ENCODE measurements at regions not wholly inside any gene's neighbourhood (a gene's known extent, or its start where the extent isn't known, plus 50 kb on each side); places are given as distances from the start of the nearest gene placed in this dataset.

DNA sequence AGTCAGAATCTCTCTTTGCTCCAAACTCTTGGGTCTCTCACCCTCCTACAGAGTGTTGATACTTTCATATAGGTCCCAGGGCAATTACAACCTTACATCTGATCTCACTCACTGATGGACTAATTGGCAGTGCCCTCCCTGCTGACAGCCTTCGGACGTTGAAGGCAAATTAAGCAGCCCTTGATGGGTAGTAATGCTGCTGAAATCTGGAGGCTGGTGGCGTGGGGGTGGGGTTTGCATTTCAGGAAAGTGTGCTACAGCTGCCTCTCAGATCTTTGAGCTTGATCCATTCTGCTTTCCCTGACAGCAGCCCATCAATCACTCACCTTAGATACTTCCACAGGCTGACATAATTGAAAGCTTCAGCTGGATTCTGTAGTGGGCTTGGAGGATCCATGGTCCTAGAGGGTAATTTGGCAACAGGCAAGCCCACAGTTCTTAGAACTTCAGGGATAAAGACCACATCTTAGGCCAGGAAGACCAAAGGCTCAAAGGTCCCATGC lies 349.1 kb upstream of the PODXL start:
- CTCF ChIA-PET, result interaction anchor here (1.3 to 2.1 kb wide), 3 partner anchors 10 to 46 kb away, joined by 5 to 14 read pairs (median 5); no protein-coding TSS in a partner anchor

More for the DNA sequence above, 349.1 kb upstream of the PODXL start:
- Histone ChIP-seq H3K9ac (replicated peaks; ENCODE audit: extremely low read depth, insufficient read depth, low read length) (no peak overlapping the region), H3K79me2 (ENCODE audit: control insufficient read depth, insufficient read depth, low read length) (no peaks in the 10 kb centered on the region), H4K20me1 (replicated peaks; ENCODE audit: control insufficient read depth, extremely low read depth, insufficient read depth, low read length) (no peaks in the 10 kb centered on the region), H3K27me3 (ENCODE audit: control insufficient read depth in 2 of 2, insufficient read depth in 2 of 2, low read length in 2 of 2) (peaks cover 23 to 50% of the 10 kb centered on the region in 2 experiments), H3K4me2 (ENCODE audit: insufficient read depth, low read length) (no peak overlapping the region), H3K4me3 (replicated peaks in 1 of 3; ENCODE audit: insufficient read depth in 1 of 3, low read depth in 1 of 3, low read length in 3 of 3) (no peak overlapping the region), H3K9me1 (replicated peaks; ENCODE audit: control insufficient read depth, extremely low read depth, insufficient read depth, low read length) (no peaks in the 10 kb centered on the region), H2AFZ (ENCODE audit: low read depth, low read length) (no peak overlapping the region), H3K27ac (ENCODE audit: insufficient read depth, low read depth, low read length) (no peak overlapping the region), H3K36me3 (ENCODE audit: control insufficient read depth in 2 of 2, extremely low read depth in 1 of 2, insufficient read depth in 2 of 2, low read length in 2 of 2) (no peaks in the 10 kb centered on the region), H3K4me1 (ENCODE audit: control insufficient read depth, extremely low read depth, insufficient read depth, low read length) (no peaks in the 10 kb centered on the region), H3K9me3 (replicated peaks; ENCODE audit: control insufficient read depth, insufficient read depth, low read length) (no peaks in the 10 kb centered on the region)
- TF ChIP-seq, protein P1, sequence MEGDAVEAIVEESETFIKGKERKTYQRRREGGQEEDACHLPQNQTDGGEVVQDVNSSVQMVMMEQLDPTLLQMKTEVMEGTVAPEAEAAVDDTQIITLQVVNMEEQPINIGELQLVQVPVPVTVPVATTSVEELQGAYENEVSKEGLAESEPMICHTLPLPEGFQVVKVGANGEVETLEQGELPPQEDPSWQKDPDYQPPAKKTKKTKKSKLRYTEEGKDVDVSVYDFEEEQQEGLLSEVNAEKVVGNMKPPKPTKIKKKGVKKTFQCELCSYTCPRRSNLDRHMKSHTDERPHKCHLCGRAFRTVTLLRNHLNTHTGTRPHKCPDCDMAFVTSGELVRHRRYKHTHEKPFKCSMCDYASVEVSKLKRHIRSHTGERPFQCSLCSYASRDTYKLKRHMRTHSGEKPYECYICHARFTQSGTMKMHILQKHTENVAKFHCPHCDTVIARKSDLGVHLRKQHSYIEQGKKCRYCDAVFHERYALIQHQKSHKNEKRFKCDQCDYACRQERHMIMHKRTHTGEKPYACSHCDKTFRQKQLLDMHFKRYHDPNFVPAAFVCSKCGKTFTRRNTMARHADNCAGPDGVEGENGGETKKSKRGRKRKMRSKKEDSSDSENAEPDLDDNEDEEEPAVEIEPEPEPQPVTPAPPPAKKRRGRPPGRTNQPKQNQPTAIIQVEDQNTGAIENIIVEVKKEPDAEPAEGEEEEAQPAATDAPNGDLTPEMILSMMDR (IDR thresholded peaks at IDR 0.05; ENCODE audit: extremely low read depth in 1 of 2, insufficient read depth in 1 of 2, low read depth in 1 of 2, low read length in 2 of 2), result no peak
- TF ChIP-seq GATA2 (IDR thresholded peaks at IDR 0.05; ENCODE audit: insufficient read depth, insufficient read length, low read depth, low read length) (no peak), JUN (IDR thresholded peaks at IDR 0.05; ENCODE audit: borderline replicate concordance, insufficient read depth, insufficient read length, low read depth) (no peak), EZH2 (IDR thresholded peaks at IDR 0.05; ENCODE audit: borderline replicate concordance, low read depth, low read length, severe bottlenecking) (no peak), FOS (IDR thresholded peaks at IDR 0.05; ENCODE audit: borderline replicate concordance, insufficient read depth, low read length) (no peak), POLR2AphosphoS5 (IDR thresholded peaks at IDR 0.05; ENCODE audit: insufficient read depth, low read depth, low read length) (no peak), POLR2A (IDR thresholded peaks at IDR 0.05; ENCODE audit: low read depth, low read length) (no peak), MYC (IDR thresholded peaks at IDR 0.05; ENCODE audit: low read depth, low read length) (no peak)
- TF ChIP-seq, protein P2, sequence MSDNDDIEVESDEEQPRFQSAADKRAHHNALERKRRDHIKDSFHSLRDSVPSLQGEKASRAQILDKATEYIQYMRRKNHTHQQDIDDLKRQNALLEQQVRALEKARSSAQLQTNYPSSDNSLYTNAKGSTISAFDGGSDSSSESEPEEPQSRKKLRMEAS (IDR thresholded peaks at IDR 0.05; ENCODE audit: insufficient read depth, insufficient read length), result no peak
- FAIRE-seq (no peak), DNase-seq (ENCODE audit: low read depth, low spot score) (no peak)
- BruUV-seq (replicated peaks), result no TSS peak
- intact Hi-C loops (cut with micrococcal nuclease) (no loop called here), dilution Hi-C loops (cut with MboI; ENCODE audit: extremely low pct_ligation_motif_present, low sequenced_read_pairs) (no loop called here)
- POLR2A ChIA-PET, result no interaction called here
